ENCODE measurements at regions not wholly inside any gene's neighbourhood (a gene's known extent, or its start where the extent isn't known, plus 50 kb on each side); places are given as distances from the start of the nearest gene placed in this dataset.

DNA sequence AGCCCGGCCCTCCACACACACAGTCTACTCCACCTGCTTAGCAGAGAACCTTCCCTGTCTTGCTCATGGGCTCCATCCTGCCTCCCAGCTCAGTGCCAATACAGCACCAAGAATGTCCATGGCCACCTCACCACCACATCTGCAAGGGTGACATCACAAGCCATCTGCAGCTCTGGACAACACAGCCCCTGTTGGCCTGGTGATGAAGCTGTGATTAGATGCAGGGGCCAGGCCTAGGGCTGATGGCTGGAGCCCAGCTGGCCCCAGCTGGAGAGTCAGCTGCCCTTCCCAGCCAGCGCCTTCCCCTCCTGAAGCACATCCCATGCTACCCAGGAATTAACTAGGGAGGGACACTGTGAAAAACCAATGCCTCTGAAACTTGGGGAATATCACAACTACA, 91.1 kb downstream of the TTC32 start:
- Mint-ChIP-seq H3K4me3 (no peak overlapping the region), H3K27ac (no peak overlapping the region), H3K27me3 (no peaks in the 10 kb centered on the region), H3K9me3 (no peaks in the 10 kb centered on the region), H3K4me1 (ENCODE audit: low read depth) (no peaks in the 10 kb centered on the region), H3K36me3 (ENCODE audit: low read depth) (no peaks in the 10 kb centered on the region)
- ATAC-seq (no peak), DNase-seq (no peak)
- ChIA-PET POLR2A (no interaction called here), CTCF (no interaction called here)
- intact Hi-C loops (cut with micrococcal nuclease): no loop called here
- TF ChIP-seq, protein P1, sequence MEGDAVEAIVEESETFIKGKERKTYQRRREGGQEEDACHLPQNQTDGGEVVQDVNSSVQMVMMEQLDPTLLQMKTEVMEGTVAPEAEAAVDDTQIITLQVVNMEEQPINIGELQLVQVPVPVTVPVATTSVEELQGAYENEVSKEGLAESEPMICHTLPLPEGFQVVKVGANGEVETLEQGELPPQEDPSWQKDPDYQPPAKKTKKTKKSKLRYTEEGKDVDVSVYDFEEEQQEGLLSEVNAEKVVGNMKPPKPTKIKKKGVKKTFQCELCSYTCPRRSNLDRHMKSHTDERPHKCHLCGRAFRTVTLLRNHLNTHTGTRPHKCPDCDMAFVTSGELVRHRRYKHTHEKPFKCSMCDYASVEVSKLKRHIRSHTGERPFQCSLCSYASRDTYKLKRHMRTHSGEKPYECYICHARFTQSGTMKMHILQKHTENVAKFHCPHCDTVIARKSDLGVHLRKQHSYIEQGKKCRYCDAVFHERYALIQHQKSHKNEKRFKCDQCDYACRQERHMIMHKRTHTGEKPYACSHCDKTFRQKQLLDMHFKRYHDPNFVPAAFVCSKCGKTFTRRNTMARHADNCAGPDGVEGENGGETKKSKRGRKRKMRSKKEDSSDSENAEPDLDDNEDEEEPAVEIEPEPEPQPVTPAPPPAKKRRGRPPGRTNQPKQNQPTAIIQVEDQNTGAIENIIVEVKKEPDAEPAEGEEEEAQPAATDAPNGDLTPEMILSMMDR (IDR thresholded peaks at IDR 0.05): no peak

DNA sequence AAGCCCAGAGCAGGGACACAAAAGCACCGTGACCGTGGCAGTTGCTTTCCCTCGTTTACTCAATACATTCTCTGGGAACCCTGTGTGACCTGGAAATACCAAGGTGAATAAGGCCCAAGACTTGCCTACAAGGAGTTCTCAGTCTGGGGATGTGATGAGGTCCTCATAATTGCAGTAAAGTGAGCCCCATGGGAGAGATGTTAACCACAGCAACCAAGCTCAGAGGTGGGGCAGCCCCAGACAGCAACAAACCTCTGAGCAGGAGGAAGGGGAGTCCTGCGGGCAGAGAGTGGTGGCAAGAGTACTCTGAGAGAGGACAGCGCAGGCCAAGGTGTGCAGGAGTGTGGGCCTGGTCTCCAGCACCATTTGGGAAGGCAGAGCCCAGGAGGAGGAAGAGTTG, 91.6 kb downstream of the TTC32 start:
- no peaks in the 10 kb centered on the region for H3K36me3 Mint-ChIP-seq (ENCODE audit: low read depth)
- no peaks in the 10 kb centered on the region for H3K9me3 Mint-ChIP-seq
- DNase-seq: no peak
- TF ChIP-seq, protein P1 (IDR thresholded peaks at IDR 0.05): no peak
- H3K27me3 Mint-ChIP-seq: no peaks in the 10 kb centered on the region
- no peaks in the 10 kb centered on the region for H3K4me1 Mint-ChIP-seq (ENCODE audit: low read depth)
- ChIA-PET CTCF (no interaction called here), POLR2A (no interaction called here)
- no peak overlapping the region for H3K4me3 Mint-ChIP-seq
- intact Hi-C loops (cut with micrococcal nuclease): no loop called here
- no peak for ATAC-seq
- no peak overlapping the region for H3K27ac Mint-ChIP-seq

DNA sequence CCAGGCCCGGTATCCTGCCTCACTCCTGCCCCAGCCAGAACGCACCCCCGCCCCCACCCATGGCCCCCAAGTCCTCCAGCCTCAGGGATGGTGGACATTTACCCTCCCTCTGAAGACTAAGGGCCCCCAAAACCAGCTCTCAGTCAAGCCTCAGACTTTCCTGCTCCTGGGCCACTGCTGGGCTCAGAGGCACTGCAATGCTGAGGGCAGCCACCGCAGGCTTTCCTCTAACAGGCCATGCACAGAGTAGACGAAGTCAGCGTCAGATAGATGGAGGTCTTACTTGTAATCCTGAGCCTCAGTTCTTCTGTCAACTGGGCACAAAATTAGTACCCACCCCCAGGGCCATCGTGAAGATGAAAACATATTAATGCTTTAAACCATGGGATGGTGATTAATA, 92.6 kb downstream of the TTC32 start:
- Mint-ChIP-seq H3K27ac (no peak overlapping the region), H3K4me3 (no peak overlapping the region), H3K27me3 (no peaks in the 10 kb centered on the region), H3K9me3 (no peaks in the 10 kb centered on the region), H3K4me1 (ENCODE audit: low read depth) (no peaks in the 10 kb centered on the region), H3K36me3 (ENCODE audit: low read depth) (no peaks in the 10 kb centered on the region)
- ATAC-seq (no peak), DNase-seq (no peak)
- TF ChIP-seq, protein P1 (IDR thresholded peaks at IDR 0.05): no peak
- POLR2A ChIA-PET: no interaction called here
- intact Hi-C loops (cut with micrococcal nuclease): no loop called here
- CTCF ChIA-PET: interaction anchor here (1.2 kb wide), 1 partner anchor 1289 kb away, joined by 3 read pairs; no protein-coding TSS in a partner anchor

DNA sequence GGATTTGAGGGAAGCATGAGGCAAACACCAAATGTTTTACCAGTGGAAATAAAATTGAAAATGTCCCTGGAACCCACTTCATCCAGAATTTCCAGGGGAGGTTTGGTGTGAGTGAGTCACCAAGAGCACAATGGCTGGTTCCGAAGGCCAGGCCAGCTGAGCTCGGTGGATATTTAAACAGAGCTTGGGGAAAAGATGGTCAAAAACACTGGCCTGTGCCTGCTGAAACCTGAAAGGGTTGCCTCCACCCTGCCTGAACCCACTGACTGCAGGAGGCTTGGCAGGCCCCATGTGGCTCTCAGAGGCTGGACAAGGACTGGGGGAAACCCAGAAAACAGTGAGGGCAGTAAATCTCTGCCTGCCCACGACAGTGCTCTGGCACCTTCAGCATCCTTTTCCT, 93.9 kb downstream of the TTC32 start:
- POLR2A ChIA-PET: no interaction called here

DNA sequence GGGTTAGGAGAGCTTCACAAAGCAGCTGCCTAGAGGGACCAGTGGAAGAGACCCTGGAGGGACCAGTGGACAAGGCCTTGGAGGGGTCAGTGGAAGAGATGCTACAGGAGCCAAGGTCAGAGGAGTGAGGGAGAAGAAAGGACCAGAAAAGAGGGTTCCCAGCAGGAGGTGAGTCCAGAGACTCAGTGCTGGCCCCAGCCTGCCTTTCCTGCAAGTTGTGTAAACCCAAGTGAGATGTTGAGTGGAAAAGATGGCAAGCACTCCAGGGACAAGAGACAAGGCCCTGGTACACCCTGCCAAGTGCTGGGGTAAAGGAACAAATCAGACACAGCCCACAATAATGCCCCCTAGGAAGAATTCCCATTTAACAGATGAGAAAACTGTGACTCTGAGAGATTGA, 94.4 kb downstream of the TTC32 start:
- intact Hi-C loops (cut with micrococcal nuclease): no loop called here
- no peak overlapping the region for H3K27ac Mint-ChIP-seq

More for the DNA sequence above, 93.9 kb downstream of the TTC32 start:
- no peaks in the 10 kb centered on the region for H3K9me3 Mint-ChIP-seq
- no peaks in the 10 kb centered on the region for H3K27me3 Mint-ChIP-seq
- H3K4me3 Mint-ChIP-seq: no peak overlapping the region
- H3K36me3 Mint-ChIP-seq (ENCODE audit: low read depth): no peaks in the 10 kb centered on the region
- TF ChIP-seq, protein P1 (IDR thresholded peaks at IDR 0.05): no peak
- no peaks in the 10 kb centered on the region for H3K4me1 Mint-ChIP-seq (ENCODE audit: low read depth)
- ATAC-seq (no peak), DNase-seq (no peak)
- intact Hi-C loops (cut with micrococcal nuclease): no loop called here
- no peak overlapping the region for H3K27ac Mint-ChIP-seq
- CTCF ChIA-PET: no interaction called here

More for the DNA sequence above, 94.4 kb downstream of the TTC32 start:
- ATAC-seq: no peak
- POLR2A ChIA-PET: no interaction called here
- CTCF ChIA-PET: no interaction called here
- Mint-ChIP-seq H3K36me3 (ENCODE audit: low read depth) (no peaks in the 10 kb centered on the region), H3K9me3 (no peaks in the 10 kb centered on the region), H3K27me3 (no peaks in the 10 kb centered on the region), H3K4me3 (no peak overlapping the region), H3K4me1 (ENCODE audit: low read depth) (no peaks in the 10 kb centered on the region)
- no peak for DNase-seq
- TF ChIP-seq, protein P1 (IDR thresholded peaks at IDR 0.05): no peak
